ENCODE measurements at regions not wholly inside any gene's neighbourhood (a gene's known extent, or its start where the extent isn't known, plus 50 kb on each side); places are given as distances from the start of the nearest gene placed in this dataset.

DNA sequence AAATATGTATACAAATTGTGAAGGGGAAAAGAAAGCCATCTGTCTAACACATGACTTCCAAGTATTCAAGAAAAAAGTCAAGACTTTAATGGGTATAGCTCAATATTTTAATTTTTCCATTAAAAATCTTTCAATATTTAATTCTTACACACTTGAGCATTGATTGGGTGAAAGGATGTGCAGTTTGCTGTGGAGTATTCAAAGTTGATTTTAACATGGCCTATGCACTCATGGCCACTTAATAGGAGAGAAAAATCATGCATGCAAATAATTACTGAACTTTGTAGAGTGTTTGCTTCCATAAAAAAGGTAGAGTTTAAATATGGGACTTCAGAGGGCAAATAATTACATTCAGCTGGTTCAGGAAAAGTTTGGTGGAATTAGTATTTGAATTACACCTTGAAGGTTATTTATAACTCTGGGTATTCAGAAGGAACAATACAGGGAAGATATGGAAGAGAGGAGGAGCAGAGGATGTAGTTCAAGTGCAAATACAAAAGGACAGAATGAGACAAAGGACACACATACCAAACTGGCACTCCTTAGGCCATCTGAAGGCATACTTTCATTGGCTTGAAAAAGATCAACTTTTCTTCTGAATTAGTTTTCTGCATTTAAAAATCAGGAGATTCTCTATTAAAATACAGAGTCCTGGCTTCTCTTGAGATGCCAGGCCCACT, 90.1 kb downstream of the OTOL1 start:
- TF ChIP-seq BCL11A (IDR thresholded peaks at IDR 0.05; ENCODE audit: low read depth, low read length): no peak
- DNase-seq (ENCODE audit: low read depth, low spot score) (no peak), ATAC-seq (no peak), FAIRE-seq (no peak)
- Histone ChIP-seq H3K4me3 (no peak overlapping the region), H3K4me1 (ENCODE audit: control insufficient read depth, insufficient read depth, low read length) (no peaks in the 10 kb centered on the region), H4K20me1 (ENCODE audit: control insufficient read depth, insufficient read depth) (no peaks in the 10 kb centered on the region), H3K27me3 (replicated peaks in 1 of 2; ENCODE audit: control insufficient read depth in 2 of 2, insufficient read depth in 2 of 2, low read length in 1 of 2) (no peaks in the 10 kb centered on the region), H2AFZ (ENCODE audit: control insufficient read depth, low read depth, low read length) (no peak overlapping the region), H3K27ac (ENCODE audit: control insufficient read depth, insufficient read depth) (no peak overlapping the region), H3K9me3 (replicated peaks; ENCODE audit: control insufficient read depth, insufficient read depth, low read length) (no peaks in the 10 kb centered on the region), H3K36me3 (ENCODE audit: control insufficient read depth in 2 of 2, insufficient read depth in 2 of 2, low read length in 1 of 2) (no peaks in the 10 kb centered on the region), H3K9ac (ENCODE audit: control insufficient read depth, insufficient read depth, low read length) (no peak overlapping the region), H3K79me2 (ENCODE audit: control insufficient read depth, insufficient read depth, low read length) (no peaks in the 10 kb centered on the region), H3K4me2 (ENCODE audit: control insufficient read depth, insufficient read depth) (no peak overlapping the region)
- intact Hi-C loops (cut with micrococcal nuclease; ENCODE audit: unreplicated experiment) (no loop called here), in situ Hi-C loops (cut with MboI) (no loop called here)
- BruUV-seq (replicated peaks): no TSS peak
- ChIA-PET POLR2A (no interaction called here), SMC1A (ENCODE audit: uncharacterized antibody, unreplicated experiment) (interaction anchor here (0.6 to 0.9 kb wide), 3 partner anchors 55 to 1204 kb away, joined by 3 to 4 read pairs (median 3); no protein-coding TSS in a partner anchor), CTCF (no interaction called here), RAD21 (ENCODE audit: unreplicated experiment) (no interaction called here)

DNA sequence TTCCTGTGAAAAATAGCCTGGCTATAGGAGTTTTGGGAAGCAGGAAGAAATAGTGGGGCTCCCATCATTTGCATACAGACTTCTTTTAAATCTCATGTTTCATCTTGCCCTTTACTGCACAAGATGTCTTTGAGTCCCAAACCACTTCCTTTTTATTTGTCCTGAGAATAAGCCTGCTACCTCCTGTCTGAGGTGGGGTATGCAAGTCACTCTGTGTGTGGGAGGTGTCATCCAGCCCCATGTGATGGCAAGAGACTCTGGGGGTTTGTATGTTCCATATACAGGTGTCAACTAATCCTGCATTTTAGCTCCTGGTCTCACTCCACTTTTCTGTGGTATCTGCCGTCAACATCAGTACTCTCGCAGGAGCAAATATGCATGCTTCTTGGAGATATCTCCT, 102.0 kb downstream of the OTOL1 start:
- Histone ChIP-seq H3K4me3 (no peak overlapping the region), H3K4me2 (ENCODE audit: control insufficient read depth, insufficient read depth) (no peak overlapping the region), H3K79me2 (ENCODE audit: control insufficient read depth, insufficient read depth, low read length) (no peaks in the 10 kb centered on the region), H3K36me3 (ENCODE audit: control insufficient read depth in 2 of 2, insufficient read depth in 2 of 2, low read length in 1 of 2) (no peaks in the 10 kb centered on the region), H3K27ac (ENCODE audit: control insufficient read depth, insufficient read depth) (no peak overlapping the region), H3K9ac (ENCODE audit: control insufficient read depth, insufficient read depth, low read length) (no peak overlapping the region), H3K9me3 (replicated peaks; ENCODE audit: control insufficient read depth, insufficient read depth, low read length) (no peaks in the 10 kb centered on the region), H3K4me1 (ENCODE audit: control insufficient read depth, insufficient read depth, low read length) (no peaks in the 10 kb centered on the region), H3K27me3 (replicated peaks in 1 of 2; ENCODE audit: control insufficient read depth in 2 of 2, insufficient read depth in 2 of 2, low read length in 1 of 2) (no peaks in the 10 kb centered on the region), H4K20me1 (ENCODE audit: control insufficient read depth, insufficient read depth) (no peaks in the 10 kb centered on the region), H2AFZ (ENCODE audit: control insufficient read depth, low read depth, low read length) (no peak overlapping the region)
- ATAC-seq (no peak), FAIRE-seq (no peak), DNase-seq (ENCODE audit: low read depth, low spot score) (no peak)
- in situ Hi-C loops (cut with MboI): no loop called here
- no TSS peak for BruUV-seq (replicated peaks)
- intact Hi-C loops (cut with micrococcal nuclease; ENCODE audit: unreplicated experiment): no loop called here
- 94% methylated on average over 2 of the region's 2 CpGs for WGBS (ENCODE audit: insufficient coverage, insufficient replicate concordance, low lambda C conversion rate, missing lambda C conversion rate)
- TF ChIP-seq WRNIP1 (IDR thresholded peaks at IDR 0.05; ENCODE audit: borderline replicate concordance, low read depth, low read length): no peak
- TF ChIP-seq GATAD2B (conservative IDR thresholded peaks at IDR 0.05; ENCODE audit: low read depth): no peak
- TF ChIP-seq NR2C1 (IDR thresholded peaks at IDR 0.05): no peak
- RAD21 ChIA-PET (ENCODE audit: unreplicated experiment): no interaction called here
- CTCF ChIA-PET: no interaction called here
- SMC1A ChIA-PET (ENCODE audit: uncharacterized antibody, unreplicated experiment): no interaction called here
- POLR2A ChIA-PET: no interaction called here
